Ammon's horn (tissue), 1 donor: ENCODE measurements at regions not wholly inside any gene's neighbourhood (a gene's known extent, or its start where the extent isn't known, plus 50 kb on each side); places are given as distances from the start of the nearest gene placed in this dataset.
A peak's percentile ranks its signal among the peaks of the same experiment; 100 is the strongest.

Source experiments
- DNase-seq: peaks from one replicate; pipeline ENCODE4 v3.0.0-alpha.2; 2016; ENCODE audit warnings: low spot score

- no peak for DNase-seq
Observed at GRCh38 chr5:72005671-72006070, 101.6 kb upstream of the MAP1B start.

- no peak for DNase-seq
Observed at GRCh38 chr5:72006361-72006760, 100.9 kb upstream of the MAP1B start.

- DNase-seq = no peak
Observed at GRCh38 chr5:72007336-72008111, 99.8 kb upstream of the MAP1B start.

GRCh38 chr5:72009280-72009679 lies 98.0 kb upstream of the MAP1B start:
- no peak for DNase-seq

GRCh38 chr5:72010430-72010829 lies 96.8 kb upstream of the MAP1B start:
- no peak for DNase-seq

GRCh38 chr5:72012906-72013305 lies 94.4 kb upstream of the MAP1B start:
- DNase-seq = no peak

GRCh38 chr5:72013766-72014624 lies 93.3 kb upstream of the MAP1B start:
- peak; percentile 64 for DNase-seq

- DNase-seq = peak; percentile 84
Observed at GRCh38 chr5:72015103-72015548, 92.1 kb upstream of the MAP1B start.

GRCh38 chr5:72018143-72018803 lies 89.0 kb upstream of the MAP1B start:
- no peak for DNase-seq

GRCh38 chr5:72020161-72020983 lies 86.9 kb upstream of the MAP1B start:
- no peak for DNase-seq

GRCh38 chr5:72021651-72022357 lies 85.5 kb upstream of the MAP1B start:
- no peak for DNase-seq

GRCh38 chr5:72028382-72028781 lies 78.9 kb upstream of the MAP1B start:
- DNase-seq = no peak

- DNase-seq = no peak
Observed at GRCh38 chr5:72030237-72030636, 77.0 kb upstream of the MAP1B start.

GRCh38 chr5:72032788-72033187 lies 74.5 kb upstream of the MAP1B start:
- DNase-seq = no peak

GRCh38 chr5:72034770-72035169 lies 72.5 kb upstream of the MAP1B start:
- DNase-seq = no peak

GRCh38 chr5:72035831-72036230 lies 71.4 kb upstream of the MAP1B start:
- peak; percentile 15 for DNase-seq

GRCh38 chr5:72036951-72037350 lies 70.3 kb upstream of the MAP1B start:
- DNase-seq = peak; percentile 17

- no peak for DNase-seq
Observed at GRCh38 chr5:72040513-72040912, 66.8 kb upstream of the MAP1B start.

- DNase-seq = no peak
Observed at GRCh38 chr5:72041654-72042053, 65.6 kb upstream of the MAP1B start.

GRCh38 chr5:72042097-72042496 lies 65.2 kb upstream of the MAP1B start:
- no peak for DNase-seq

GRCh38 chr5:72045692-72046091 lies 61.6 kb upstream of the MAP1B start:
- DNase-seq = no peak
